Left renal pelvis (tissue), 4 donors: ENCODE measurements at regions not wholly inside any gene's neighbourhood (a gene's known extent, or its start where the extent isn't known, plus 50 kb on each side); places are given as distances from the start of the nearest gene placed in this dataset.
A peak's percentile ranks its signal among the peaks of the same experiment; 100 is the strongest.

ENCODE experiments used
- DNase-seq, 4 donors: peaks; one replicate each; pipeline ENCODE4 v3.0.0-alpha.2; 2013; ENCODE audit warnings: low read depth in 4 of 4, low spot score in 3 of 4

DNA sequence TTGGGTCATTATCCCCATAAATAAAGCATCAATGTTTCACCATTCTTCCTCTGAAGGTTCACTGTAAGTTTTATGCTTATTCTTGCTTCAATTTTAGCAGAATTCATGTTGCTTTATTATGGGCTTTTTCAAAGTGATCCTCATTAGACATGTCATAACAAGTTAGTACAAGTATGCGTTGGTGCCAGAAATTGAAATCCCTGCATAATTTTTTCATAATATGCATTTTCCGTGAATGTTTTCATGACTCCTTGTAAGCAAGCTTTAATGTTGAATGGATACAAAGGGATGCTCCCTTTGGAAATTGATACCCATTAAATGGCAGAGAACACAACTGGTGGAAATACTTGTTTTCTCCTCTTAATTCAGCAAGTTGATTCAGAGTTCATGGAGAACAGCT is 179.7 kb downstream of the ST6GAL2 start:
- DNase-seq, result no peak

DNA sequence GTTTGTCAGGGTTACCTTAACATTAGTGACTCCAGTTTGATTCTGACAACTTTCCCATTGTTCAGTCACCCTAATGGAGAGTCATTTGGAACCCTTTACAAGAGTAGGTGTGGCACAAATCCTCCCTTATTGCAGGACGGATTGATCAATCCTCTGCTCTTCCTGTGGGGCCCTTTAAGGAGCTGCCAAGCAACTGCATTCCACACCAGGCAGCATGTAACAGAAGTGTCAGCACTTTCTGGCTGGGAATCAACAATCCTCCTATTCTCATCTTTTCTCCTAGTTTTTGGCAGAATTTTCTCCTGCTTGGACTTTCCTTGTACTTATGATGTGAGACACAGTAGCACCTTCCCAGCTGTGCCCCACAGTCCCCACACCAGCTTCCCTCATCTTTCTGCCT is 177.8 kb downstream of the ST6GAL2 start:
- no peak for DNase-seq

DNA sequence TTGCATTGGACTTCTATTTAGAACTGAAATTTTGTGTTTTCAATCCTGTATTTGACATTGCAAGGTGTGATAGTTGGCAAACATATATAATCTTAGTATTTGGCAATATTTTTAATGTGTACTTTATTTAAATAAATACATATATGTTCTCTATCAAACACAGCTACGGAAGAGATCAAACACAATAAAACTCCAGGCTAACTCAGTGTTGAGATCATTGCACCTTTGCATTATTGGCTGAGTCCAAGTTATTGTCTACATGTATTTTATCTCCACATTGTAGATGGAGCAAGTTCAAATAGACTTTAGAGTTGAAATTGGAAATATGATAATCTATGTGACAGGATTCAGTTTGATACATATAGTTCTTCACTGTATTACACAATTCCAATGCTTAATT is 176.7 kb downstream of the ST6GAL2 start:
- no peak for DNase-seq

DNA sequence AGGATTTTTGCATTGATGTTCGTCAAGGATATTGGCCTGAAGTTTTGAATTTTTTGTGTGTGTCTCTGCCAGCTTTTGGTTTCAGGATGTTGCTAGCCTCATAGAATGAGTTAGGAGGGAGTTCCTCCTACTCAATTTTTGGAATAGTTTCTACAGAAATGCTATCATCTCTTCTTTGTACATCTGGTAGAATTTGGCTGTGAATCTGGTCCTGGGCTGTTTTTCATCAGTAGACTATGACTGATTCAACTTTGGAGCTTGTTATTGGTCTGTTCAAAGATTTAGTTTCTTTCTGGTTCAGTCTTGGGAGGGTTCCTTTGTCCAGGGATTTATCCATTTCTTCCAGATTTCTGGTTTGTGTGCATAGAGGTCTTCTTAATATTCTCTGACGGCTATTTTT is 166.7 kb downstream of the ST6GAL2 start:
- DNase-seq, result no peak

DNA sequence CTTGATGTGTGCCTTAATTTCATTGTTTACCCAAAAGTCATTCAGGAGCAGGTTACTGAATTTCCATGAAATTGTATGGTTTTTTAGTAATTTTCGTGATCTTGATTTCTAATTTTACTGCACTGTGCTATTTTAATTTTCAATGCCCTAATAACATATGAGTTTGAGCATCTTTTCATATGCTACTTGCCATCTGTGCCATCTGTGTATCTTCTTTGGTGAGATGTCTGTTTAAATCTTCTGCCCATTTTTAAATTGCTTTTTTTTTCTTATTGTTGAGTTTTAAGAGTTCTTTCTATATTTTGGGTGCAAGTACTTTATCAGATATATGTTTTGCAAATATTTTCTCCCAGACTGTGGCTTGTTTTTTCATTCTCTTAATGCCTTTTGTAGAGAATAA is 165.9 kb downstream of the ST6GAL2 start:
- no peak for DNase-seq

DNA sequence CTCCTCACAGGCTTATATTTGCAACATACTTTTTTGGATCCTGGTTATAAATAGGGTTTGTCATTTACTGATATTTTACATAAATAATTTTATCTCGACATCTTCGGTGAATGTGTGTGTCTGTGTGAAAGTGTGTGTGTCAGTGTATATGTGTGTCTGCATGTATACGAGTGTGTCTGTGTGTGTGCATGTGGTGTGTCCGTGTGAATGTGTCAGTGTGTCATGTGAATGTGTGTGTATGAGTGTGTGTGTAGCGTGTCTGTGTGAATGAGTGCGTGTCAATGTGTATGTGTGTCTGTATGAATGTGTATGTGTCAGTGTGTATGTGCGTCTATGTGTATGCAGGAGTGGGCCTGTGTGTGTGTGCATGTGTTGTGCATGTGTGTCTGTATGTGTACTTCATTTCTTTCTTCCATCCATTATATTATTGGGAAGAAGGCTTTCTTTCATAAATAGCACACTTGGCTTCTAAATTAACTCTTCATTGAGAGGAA is 161.6 kb downstream of the ST6GAL2 start:
- no peak for DNase-seq

DNA sequence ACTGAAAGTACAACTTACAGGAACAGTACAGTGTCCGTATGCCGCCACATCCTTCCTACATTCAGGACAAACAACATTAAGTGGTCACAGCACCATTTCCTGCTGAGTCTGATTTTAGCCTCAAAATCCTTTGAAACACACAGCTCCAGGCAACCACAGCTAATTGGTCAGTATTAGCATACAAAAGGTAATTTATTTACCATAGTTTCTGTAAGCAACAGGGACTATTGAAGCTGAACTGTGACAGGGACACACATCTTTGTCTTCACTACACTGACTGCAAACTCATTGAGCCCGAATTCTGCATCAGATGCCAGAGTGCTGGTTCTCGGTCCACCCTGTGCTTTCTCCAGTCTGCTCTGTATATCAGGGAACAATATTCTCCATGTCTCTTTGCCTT is 151.8 kb downstream of the ST6GAL2 start:
- no peak for DNase-seq

DNA sequence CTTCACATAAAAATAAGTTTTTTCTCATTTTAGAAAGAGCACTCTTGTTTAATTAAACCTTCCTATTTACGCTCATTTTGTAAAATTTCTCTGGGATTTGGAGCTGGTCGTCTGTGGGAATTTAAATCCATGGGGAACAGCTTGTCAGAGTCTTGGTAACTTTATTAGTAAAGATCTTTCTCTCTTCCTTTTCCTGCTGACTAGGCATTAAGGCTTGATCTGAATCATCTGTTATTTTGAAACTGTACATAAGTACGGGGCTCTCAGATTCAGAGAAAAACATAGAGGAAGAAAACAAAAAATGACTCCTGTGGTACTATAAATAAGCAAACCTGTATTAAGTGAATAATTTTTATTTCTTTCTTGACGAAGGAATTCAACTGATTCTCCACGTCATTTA is 150.2 kb downstream of the ST6GAL2 start:
- no peak for DNase-seq

DNA sequence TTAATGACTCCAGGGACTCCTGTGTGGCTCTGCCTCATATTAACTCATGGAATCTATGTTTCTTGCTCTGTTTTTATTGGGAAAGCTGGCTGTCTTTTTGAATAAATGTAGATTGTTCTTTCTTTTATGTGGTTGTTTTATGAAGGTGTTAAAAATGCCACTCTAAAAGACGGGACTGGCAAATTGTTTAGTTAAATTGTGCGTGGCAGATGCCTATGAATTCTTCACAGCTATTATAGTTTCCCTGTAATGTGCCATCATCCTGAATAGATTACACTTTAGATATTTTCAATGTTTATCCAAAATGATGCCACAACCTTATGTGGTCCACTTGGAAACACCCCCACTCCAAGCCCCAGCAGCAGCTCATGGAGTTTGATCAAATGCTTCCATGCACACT is 149.7 kb downstream of the ST6GAL2 start:
- no peak for DNase-seq

DNA sequence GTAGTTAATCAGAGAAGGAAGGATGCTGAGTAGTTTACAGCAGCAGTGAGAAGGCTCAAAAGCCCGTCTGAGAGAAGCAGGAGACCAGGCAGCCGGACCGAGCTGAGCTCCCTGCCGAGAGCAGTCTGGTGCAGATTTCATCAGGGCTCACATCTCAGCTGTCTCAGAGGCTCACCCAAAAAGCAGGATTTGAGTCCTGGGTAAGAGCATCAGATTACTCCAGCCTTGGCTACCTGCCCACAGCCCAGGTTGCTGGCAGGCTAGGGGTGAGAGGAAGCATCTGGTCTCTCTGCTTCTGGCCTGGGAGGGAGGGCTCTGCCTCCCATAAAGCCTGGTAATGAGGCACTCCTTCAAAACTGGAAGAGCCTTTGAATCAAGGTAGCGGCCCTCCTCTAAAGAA is 140.5 kb downstream of the ST6GAL2 start:
- peak in 1 of 4 donors; percentile 17 for DNase-seq

DNA sequence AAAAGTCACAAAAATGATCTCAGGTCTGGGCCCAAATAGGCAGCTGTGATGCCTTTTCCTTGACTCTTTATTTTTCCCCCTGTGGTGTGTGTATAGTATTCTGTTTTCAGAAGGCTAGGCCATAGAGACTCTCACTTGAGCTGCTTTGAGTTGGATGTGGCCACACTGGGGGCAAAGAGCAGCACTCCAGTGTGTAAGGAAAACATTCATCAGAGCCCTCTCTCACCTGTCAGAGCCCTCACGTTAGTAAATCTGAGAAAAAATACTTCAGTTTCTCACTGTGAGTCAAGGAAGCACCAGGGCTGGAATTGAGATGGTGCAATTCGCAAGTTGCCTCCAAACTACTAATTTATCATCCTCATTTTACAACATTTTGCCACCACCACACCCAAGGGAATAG is 136.1 kb downstream of the ST6GAL2 start:
- no peak for DNase-seq
